PC-3 (cell line): ENCODE measurements at regions not wholly inside any gene's neighbourhood (a gene's known extent, or its start where the extent isn't known, plus 50 kb on each side); places are given as distances from the start of the nearest gene placed in this dataset.

ENCODE experiments used
- EZH2 ChIP-seq: fragments of 300-600 bp; sonication (generic); IDR thresholded peaks from one replicate; pipeline ENCODE4 v1.6.1; 2017; ENCODE audit warnings: antibody characterized with exemption, mild to moderate bottlenecking, low read length; ENCODE audit not compliant: unreplicated experiment
- TF ChIP-seq, protein P1 (sequence below): fragments of 300-600 bp; sonication (generic); conservative IDR thresholded peaks from 2 replicates; pipeline ENCODE4 v1.5.1; 2017; ENCODE audit warnings: antibody characterized with exemption, low read depth, mild to moderate bottlenecking, low read length

DNA sequence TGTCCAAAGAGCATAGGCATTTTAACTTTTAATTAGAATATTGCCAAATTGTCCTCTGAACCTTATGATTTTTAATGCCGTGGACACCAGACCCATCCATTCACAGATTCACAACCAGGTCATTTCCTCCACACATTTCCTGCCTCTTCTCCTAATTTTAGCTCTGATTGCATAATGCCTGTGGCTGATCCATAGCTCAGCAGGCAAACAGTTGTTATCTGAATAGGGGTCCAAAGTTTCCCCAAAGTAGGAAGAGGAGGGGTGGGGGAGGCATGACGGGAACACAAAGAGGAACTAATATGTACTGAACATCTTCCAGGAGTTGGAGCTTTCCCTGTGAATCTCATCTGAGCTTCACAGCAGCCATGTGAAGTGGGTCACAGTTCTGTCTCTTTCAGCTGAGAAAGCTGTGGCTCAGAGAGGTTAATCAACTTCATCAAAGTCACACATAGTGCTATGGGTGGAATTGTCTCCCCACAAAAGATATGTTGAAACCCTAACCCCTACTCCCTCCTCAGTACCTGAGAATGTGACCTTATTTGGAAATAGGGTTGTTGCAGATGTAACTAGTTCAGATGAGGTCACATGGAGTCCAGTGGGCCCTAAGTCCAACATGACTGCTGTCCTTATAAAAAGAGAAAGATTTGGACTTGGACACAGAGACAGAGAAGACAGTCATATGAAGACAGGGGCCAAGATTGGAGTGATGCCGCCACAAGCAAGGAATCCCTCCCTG, 106.7 kb upstream of the AGBL1 start:
- TF ChIP-seq EZH2: no peak
- TF ChIP-seq, protein P1, sequence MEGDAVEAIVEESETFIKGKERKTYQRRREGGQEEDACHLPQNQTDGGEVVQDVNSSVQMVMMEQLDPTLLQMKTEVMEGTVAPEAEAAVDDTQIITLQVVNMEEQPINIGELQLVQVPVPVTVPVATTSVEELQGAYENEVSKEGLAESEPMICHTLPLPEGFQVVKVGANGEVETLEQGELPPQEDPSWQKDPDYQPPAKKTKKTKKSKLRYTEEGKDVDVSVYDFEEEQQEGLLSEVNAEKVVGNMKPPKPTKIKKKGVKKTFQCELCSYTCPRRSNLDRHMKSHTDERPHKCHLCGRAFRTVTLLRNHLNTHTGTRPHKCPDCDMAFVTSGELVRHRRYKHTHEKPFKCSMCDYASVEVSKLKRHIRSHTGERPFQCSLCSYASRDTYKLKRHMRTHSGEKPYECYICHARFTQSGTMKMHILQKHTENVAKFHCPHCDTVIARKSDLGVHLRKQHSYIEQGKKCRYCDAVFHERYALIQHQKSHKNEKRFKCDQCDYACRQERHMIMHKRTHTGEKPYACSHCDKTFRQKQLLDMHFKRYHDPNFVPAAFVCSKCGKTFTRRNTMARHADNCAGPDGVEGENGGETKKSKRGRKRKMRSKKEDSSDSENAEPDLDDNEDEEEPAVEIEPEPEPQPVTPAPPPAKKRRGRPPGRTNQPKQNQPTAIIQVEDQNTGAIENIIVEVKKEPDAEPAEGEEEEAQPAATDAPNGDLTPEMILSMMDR: no peak
